ENCODE measurements at regions not wholly inside any gene's neighbourhood (a gene's known extent, or its start where the extent isn't known, plus 50 kb on each side); places are given as distances from the start of the nearest gene placed in this dataset.
"Not testable (repeated sequence)": the region's sequence is repeated elsewhere in the genome, so short reads cannot be mapped to it uniquely, and the experiment has no call there.

DNA sequence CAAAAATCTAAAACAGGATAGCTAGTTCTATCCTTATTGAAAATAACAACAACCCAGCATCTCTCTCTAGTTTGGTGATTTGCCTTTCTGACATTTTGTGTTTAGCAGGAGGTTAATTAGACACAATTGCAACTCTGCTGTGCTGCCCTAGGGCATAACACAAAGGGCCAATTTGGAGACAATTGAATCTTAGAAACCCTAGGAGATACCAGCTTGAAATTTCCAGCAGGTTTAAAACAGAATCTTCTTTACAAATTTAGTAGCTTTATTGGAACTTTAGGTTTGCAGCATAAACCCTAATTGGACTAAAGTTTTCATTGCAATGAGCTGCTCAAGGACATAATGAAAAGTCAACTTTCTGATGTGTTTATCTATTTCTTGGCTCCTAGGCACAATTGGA, 166.7 kb upstream of the FER start:
- no peak for DNase-seq

DNA sequence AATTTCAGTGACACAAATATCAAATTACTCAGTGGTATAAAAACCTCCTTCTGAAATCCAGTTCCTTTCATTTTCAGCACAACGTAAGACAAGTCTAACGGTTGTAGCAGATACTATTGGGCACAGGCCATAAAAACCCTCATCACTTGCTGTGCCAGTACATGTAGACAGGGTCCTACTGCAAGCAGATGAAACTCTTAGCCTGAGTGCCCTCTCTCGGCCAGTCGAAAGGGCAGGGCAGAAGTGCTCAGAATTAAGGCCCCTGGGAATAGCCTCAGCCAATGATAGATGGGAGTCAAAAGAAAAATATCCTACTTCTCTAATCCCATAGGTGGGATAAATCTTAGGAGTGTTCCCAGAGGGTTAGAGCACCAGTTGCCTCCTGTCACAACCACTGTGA, 168.5 kb upstream of the FER start:
- peak; percentile 8 to 64 for DNase-seq

DNA sequence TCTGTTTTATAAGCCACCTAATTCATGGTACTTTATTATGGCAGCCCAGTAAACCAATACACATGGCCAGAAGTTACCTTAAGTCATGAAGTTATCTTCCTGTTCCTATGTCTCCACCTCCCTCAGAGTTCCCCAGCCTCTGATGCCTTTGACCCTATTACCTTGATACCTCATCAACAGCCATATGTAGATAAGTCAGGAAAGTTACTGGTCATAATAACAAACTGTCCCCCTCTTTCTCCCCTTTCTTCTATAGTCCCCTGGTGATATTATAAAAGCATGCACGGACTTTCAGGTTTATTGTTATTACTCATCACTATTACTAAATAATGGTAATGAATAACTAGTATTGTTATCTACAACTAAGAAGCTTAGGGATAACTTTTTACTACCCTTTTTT, 168.9 kb upstream of the FER start:
- DNase-seq, result no peak

DNA sequence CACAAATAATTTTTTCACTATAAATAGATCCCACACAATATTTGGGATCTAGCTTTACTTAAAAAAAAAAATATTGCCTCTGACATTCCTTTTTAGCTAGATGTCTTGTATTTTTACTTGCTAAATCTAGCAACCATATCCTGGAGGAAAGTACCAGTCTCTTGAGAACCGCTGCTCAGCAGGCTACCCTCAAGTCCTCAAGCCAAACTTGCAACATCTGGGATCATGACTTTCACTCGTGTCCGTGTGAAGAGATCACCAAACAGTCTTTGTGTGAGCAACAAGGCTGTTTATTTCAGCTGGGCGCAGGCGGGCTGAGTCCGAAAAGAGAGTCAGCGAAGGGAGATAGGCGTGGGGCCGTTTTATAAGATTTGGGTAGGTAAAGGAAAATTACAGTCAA, 180.3 kb upstream of the FER start:
- DNase-seq, result no peak

DNA sequence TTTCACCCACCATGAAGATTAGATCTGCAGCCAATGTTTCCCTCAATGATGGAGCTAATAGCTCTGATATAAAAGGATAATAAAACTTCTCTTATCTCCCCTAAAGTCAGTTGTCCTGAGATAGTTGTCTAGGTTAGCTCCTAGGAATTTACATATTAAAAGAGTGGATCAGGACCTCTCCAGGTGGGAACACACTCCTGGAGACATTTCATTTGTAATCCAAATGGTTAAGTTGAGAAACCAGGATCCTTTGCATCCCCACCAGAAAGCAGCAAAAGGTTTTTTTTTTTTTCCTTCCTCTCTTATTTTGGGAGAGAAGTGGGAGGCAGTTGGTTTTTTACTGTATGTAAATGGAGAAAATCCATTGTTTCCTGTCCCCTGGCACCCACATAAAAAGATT, 182.5 kb upstream of the FBXL17 start:
- DNase-seq, result no peak

DNA sequence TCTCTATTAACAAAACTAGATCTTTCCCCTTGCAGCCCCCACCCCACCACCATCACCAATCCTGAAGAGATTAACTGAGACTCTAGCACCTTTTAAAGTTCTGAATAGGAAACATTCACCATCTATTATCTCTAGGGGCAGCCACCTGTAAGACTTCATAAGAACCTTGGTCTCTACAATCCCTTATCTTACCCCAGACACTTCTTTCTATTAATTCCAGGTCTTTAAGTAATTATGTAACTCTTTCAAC, 180.2 kb upstream of the FBXL17 start:
- DNase-seq, result no peak

DNA sequence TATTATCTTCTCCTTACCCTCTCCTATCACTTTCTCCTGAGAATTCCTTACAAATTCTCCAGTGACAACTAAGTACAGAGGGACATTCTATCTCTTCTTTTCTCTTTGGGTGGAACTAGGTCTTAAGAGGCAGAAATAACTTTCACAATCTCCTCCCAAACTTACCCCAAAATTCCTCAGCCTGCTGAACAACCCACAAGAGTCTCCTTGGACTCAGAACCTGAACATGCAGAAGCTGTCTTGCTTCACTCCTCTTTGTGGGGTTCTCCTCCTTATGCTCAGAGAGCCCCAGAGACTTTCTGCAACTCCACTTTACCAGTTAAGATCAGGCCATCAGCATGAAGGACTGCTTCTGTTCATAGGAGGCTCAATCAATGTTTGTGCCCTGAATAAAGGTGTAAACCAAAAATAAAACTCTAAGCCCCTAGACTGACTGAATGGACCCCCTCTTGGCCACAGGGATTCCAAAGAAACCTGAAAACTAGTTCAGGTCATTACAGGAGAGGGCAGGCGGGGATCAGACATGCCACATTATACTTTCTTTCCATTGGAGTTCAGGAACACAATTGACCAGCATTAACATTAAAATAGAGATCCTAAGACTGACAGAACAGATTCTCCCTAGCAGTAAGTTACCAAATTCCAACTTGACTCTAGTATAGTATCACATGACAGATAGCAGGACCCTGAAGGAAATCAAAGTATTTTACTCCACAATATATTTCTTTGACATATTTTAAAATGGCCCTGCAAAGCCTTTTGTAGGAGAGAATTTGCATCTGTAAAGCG, 179.7 kb upstream of the FBXL17 start:
- no peak for DNase-seq

DNA sequence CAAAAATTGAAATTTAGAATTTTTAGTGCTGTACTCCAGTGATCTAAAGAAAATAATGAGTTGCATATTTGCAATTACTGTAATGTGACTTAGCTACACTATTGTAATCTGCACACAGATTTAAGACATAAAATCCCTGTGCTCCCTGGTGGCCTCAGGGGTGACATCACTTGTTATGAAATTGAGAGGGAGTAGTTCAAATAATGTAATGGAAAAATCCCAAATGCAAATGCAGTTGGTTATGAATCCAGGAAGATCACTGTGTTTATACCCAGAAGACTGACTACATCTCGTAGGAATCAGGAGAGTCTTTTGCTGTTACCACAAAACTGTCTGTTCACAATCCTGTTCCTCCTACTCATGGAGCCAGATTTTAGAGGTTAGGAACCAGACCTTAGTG, 178.7 kb upstream of the FBXL17 start:
- no peak for DNase-seq

DNA sequence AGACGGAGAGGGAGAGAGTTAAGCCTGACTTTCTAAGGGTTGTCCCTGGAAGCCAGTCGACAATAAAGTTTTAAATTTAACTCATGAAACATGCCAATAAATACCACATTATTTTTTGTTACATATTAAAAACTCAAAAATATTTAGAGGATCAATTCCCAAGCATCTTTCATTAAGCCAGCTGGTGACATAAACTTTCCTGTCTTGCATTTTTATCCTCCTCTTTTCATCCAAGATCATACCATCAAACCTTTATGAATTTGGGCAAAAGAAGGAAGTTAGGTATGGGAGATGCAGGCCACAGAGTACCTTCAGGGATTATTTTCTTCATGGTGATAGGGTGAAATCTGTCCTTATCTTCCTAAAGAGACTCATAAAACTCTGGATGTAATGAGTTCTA, 178.3 kb upstream of the FBXL17 start:
- no peak for DNase-seq

DNA sequence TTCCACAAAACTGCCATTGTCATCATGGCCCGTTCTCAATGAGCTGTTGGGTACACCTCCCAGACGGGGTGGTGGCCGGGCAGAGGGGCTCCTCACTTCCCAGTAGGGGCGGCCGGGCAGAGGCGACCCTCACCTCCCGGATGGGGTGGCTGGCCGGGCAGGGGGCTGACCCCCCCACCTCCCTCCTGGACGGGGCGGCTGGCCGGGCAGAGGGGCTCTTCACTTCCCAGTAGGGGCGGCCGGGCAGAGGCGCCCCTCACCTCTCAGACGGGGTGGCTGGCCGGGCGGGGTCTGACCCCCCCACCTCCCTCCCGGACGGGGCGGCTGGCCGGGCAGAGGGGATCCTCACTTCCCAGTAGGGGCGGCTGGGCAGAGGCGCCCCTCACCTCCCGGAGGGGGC, 176.9 kb upstream of the FBXL17 start:
- DNase-seq, result not testable (repeated sequence)

DNA sequence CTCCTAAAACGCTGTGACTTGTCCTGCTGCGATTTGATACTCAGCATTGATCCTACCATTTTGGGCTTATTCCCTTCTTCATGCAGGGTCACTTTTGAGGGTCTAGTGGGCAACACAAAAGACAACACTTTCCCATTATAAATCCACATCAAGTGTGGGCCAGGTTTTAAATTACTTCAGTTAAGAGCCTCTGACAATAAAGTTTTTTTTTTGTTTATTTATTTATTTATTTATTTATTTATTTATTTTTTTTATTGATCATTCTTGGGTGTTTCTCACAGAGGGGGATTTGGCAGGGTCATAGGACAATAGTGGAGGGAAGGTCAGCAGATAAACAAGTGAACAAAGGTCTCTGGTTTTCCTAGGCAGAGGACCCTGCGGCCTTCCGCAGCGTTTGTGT, 176.2 kb upstream of the FBXL17 start:
- not testable (repeated sequence) for DNase-seq

DNA sequence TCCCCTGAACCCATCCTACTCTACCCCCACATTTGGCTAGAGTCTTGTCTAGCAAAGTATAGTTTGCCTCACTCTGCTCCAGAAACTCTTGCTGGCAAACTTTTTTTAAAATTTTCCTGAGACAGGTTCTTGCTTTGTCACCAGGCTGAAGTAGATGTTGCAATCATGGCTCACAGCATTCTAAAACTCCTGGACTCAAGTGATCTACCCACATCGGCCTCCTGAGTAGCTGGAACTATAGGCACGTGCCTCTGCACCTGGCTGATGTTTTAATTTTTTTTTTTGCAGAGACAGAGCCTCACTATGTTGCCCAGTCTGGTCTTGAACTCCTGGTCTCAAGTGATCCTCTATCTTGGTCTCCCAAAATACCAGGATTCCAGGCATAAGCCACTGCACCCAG, 175.8 kb upstream of the FBXL17 start:
- no peak for DNase-seq

DNA sequence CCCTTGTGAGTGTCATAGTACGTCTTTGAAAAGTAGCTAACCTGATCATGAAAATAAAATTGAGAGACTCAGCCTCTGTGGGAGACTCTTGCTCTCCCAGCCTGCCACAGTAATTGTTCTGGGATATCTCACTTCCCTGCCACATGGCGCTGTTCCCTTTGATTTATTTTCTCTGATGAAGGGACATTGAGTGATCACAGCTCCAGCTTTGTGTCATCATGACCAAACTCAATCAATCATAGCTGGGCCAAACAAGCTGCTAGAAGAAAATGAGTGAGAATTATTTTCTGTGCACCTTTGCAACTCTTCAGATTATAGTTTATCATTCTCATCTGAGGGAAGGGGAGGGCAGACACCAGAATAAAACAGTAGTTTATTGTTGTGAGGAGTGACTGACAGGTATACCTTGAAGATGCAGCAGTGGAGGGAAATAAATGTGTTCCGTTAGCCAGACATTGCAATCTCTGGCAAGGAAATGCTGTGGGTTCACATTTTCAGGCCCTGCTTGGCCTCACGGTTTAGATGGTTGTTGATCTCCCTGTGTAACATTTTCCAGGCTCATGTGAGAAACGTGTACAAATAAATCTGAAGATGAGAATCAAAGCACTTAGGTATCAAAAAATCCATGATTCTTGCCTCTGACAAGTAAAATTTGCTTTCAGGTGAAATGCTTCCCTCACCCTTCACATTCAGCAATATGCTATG, 174.7 kb upstream of the FBXL17 start:
- no peak for DNase-seq

DNA sequence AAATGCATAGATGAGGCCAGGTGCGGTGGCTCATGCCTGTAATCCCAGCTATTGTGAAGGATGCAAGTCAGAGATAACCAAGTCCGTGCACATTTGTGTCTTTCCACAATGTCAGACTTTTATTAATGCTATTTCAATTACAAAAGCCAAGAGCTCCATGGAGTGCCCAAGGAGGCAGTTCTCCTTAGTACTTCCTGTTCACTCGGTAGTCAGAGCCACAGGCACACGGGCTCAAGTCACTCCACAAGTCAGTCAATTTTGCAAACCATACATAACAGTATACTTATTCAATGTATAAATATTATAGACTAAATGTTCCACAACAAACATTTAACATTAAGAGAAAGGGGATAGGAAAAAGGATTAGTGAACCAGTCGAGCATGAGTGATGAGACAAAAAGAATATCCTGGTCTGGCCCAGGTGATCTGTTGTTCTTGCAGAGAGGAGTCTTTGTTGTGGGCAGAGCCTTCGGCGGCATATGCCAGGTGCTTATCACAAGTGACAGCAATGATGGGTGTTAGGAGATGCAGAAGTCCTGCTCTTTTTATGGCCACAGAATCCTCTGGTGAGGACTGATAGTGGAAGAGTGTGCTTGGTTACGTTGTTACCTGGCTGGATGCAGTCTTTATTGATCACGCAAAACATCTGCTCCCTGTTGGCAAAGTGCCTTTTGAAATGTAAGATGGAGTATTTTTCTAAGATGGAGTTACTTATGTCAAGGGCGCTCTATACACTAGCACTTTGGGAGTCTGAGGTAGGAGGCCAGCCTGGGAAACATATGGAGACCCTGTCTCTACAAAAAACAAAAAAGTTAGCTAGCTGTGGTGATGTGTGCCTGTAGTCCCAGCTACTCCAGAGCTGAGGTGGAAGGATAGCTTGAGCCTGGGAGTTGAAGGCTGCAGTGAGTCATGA, 167.0 kb upstream of the FBXL17 start:
- no peak for DNase-seq

DNA sequence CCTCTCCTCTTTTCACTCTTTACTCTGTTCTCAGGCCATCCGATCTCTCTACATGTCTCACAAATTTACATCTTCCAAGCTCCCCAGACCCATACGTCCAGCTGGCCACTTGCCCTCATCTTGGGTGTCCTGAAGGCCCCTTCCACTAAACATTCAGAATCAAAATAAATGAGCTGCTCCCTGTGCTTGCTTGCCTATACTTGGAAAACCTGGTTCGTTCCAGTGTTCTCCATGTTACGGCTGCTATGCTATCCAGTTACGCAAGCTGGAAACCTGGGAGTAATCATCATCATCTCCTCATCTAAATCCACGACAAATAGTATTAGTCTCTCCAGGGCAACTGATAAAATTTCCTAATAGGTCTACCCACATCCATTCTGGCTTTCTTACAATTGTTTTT, 165.0 kb upstream of the FBXL17 start:
- no peak for DNase-seq

DNA sequence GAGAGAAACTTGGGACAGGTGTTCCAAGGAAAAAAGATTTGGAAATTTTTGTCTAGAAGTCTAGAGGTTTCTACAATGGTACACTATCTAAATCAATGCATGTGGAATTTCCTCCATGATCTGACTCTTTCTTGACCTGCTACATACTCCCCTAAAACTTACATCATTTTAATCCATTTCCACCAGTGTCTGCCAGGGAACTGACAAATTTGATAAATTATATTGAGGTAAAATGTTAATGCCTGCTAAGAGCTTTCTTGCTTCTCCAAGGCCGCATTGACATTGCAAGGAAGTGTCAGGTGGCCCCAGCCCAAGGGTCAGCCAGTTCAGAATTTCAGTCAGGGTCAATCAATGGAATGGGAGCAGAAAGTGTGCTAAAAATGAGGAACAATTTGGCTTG, 163.4 kb upstream of the FBXL17 start:
- DNase-seq, result no peak

DNA sequence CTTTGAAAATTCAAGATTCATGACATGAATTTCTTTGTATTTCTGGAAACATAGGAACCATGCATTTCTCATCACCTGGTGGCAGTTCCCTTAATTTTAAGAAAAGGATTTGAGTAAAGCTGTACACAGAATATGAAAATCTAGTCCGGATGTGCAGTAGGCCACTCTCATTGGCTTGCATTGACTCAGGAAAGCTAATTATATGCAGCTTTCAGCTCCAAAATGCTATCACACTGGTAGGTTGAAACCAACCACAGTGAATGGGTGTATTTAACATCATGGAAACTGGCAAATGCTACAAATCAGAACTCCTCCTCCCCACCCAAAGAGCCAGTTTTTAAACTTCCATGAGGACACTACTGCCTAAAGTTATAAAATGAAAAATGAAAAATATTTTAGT, 161.6 kb upstream of the FBXL17 start:
- no peak for DNase-seq

DNA sequence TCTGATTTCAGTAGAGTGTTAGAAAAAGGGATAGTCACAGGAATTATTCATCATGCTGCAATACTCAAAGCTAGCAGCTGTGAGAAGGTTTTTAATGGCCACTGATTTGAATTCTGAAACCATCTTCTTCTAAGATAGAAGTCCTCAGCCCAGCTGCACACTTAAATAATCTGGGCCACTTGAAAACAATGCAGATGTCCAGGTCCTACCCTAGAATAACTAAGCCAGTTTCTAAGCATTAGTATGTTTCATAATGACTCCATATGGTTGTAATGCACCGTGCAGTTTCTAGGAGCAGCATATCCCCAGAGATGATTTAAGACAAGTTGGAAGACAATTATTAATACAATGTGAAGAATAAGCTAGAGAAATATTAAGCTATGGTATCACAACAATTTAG, 159.9 kb upstream of the FBXL17 start:
- DNase-seq, result peak; percentile 72 to 95

DNA sequence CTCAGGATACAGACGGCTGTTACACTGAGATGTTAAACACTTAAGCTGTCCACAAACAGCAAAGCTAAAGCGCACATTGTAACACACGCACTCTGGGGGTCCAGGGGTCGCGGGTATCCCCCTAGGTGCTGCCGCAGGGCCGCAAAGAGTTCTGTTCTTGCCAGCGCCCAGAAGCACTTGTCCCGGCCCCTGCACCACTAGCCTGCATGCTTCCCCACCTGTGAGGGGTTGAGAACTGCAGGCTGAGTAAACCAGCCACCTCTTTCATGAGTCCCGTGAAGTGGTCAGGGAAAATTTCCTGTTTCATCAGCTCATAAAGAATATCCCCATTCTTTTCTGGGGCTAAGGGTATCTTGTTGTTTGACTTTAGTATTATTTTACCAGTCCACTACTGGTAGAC, 154.4 kb upstream of the FBXL17 start:
- no peak for DNase-seq

DNA sequence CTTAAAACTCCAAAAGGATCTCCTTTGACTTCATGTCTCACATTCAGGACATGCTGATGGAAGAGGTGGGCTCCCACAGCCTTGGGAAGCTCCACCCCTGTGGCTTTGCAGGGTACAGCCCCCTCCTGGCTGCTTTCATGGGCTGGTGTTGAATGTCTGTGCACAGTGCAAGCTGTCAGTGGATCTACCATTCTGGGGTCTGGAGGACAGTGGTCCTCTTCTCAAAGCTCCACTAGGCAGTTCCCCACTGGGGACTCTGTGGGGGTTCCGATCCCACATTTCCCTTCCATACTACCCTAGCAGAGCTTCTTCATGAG, 150.2 kb upstream of the FBXL17 start:
- not testable (repeated sequence) for DNase-seq

DNA sequence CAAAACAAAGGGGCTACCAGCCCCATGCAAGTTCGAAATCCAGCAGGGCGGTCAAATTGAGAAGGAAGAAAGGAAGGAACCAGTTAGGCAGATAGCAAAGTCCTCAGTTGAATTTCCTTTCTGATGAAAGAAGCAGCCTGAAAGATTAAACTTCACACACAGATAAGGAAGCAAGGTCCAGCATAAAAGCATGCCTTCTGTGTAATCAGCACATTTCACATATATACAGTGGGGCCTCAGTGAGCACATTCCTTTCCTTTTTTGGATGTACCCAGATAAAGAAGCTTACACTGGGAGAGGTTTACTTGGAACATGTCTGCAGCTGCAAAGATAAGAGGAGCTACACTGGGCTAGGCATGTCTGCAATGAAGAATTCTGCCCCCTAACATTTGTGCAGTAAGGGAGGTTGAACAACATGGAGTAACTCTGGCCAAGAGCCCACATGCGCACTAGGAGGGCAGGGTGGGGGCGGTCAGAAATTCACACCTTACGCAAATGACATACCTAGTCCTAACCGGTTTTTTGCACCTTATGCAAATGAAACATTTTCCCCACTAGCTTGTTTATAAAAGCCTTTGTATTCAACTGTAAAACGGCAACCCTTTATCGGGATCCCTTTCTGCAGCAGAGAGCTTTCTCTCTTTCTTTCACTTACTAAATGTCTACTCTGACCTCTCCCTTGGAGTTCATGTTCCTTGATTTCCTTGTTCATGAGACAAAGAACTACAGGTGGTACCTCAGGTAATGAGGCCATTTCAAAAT, 149.7 kb upstream of the FBXL17 start:
- no peak for DNase-seq

DNA sequence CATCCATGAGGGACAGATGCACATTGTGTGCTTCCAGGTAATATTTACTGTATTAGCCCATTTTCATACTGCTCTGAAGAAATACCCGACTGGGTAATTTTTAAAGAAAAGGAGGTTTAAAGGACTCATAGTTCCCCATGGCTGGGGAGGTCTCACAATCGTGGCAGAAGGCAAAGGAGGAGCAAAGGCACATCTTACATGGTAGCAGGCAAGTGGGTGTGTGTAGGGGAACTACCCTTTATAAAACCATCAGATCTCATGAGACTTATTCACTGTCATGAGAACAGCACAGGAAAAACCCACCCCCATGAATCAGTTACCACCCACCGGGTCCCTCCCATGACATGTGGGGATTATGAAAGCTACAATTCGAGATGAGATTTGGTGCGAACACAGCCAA, 148.8 kb upstream of the FBXL17 start:
- no peak for DNase-seq

DNA sequence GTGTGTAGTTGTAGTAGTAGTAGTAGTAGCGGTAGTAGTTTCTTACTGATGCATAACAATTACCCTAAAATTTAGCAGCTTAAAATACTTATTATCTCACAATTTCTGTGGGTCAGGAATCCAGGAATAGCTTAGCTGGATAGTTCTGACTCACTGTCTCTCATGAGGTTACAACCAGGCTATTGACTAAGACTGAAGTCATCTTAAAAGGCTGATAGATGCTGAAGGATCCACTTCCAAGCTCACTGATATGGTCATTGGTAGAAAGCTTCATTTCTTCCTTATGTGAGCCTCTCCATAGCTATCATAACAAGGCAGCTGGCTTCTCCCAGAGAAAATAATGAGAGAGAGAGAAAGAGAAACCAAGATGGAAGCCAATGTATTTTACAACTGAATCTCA, 147.5 kb upstream of the FBXL17 start:
- no peak for DNase-seq

Data from NCI-H524 (cell line).